ENCODE measurements at regions not wholly inside any gene's neighbourhood (a gene's known extent, or its start where the extent isn't known, plus 50 kb on each side); places are given as distances from the start of the nearest gene placed in this dataset.

DNA sequence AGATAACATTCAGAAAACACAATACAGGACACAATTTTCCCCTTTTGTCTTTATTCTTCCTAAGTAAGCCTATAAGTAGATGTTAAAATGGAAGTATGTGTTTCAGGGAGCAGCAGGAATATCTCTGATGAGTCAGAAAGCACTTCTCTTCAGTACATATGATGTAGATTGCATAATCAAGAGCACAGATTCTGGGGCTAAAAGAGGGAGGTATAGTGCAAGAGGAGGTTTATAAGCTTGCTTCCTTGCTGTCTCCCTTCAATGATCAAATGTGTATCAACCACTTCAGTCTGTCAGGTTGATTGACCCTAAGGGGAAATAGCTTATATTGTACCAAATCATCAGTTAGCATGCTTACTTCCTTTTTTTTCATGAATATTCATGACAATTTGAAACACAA is 822.8 kb downstream of the BRINP3 start:
- TF ChIP-seq POLR2A (IDR thresholded peaks at IDR 0.05; ENCODE audit: low read depth, low read length) (no peak), POLR2AphosphoS5 (IDR thresholded peaks at IDR 0.05; ENCODE audit: low read depth, low read length) (no peak), TAF1 (IDR thresholded peaks at IDR 0.05; ENCODE audit: borderline replicate concordance, low read depth, low read length) (no peak)

Data from GM12892 (cell line).